Brain microvascular endothelial cell (primary cell): ENCODE measurements at regions not wholly inside any gene's neighbourhood (a gene's known extent, or its start where the extent isn't known, plus 50 kb on each side); places are given as distances from the start of the nearest gene placed in this dataset.
"Not testable (repeated sequence)": the region's sequence is repeated elsewhere in the genome, so short reads cannot be mapped to it uniquely, and the experiment has no call there.

Experiments
- DNase-seq: peaks from one replicate; pipeline ENCODE4 v3.0.0-alpha.2; 2020
- H3K27ac ChIP-seq: fragments of 250-450 bp; sonication (Bioruptor Pico); 2 replicates; pipeline ENCODE4 v1.5.1; 2020; ENCODE audit warnings: mild to moderate bottlenecking, moderate library complexity
- H3K27me3 ChIP-seq: fragments of 250-450 bp; sonication (Bioruptor Pico); replicated peaks from 2 replicates; pipeline ENCODE4 v1.5.1; 2020; ENCODE audit warnings: mild to moderate bottlenecking
- H3K36me3 ChIP-seq: fragments of 250-450 bp; sonication (Bioruptor Pico); replicated peaks from 2 replicates; pipeline ENCODE4 v1.5.1; 2020; ENCODE audit warnings: mild to moderate bottlenecking
- H3K4me3 ChIP-seq: 2 replicates; pipeline ENCODE4 v1.5.1; 2011; ENCODE audit warnings: low read depth, mild to moderate bottlenecking, control low read depth, low read length, moderate library complexity
- CTCF ChIP-seq: IDR thresholded peaks from 2 replicates; pipeline ENCODE4 v1.5.1; 2011; ENCODE audit warnings: low read depth, mild to moderate bottlenecking, moderate library complexity, low read length, control low read depth, inconsistent platforms; ENCODE audit errors: missing control alignments
- in situ Hi-C: cut with HindIII; loops from 2 replicates; pipeline ENCODE4 v1.10.0; 2017; ENCODE audit warnings: low sequenced_read_pairs, low pct_ligation_motif_present

- no peak for TF ChIP-seq CTCF
- H3K36me3 ChIP-seq = no peaks in the 10 kb centered on the region
- no peak overlapping the region for H3K4me3 ChIP-seq
- no peaks in the 10 kb centered on the region for H3K27me3 ChIP-seq
- no peak for DNase-seq
- in situ Hi-C loops = no loop called here
- H3K27ac ChIP-seq = no peak overlapping the region
Observed at GRCh38 chr18:30792051-30792450, 250.5 kb downstream of the DSC3 start.

- H3K4me3 ChIP-seq, H3K36me3 ChIP-seq, H3K27ac ChIP-seq, DNase-seq, in situ Hi-C loops, H3K27me3 ChIP-seq: not testable (repeated sequence)
Observed at GRCh38 chr18:30788411-30788991, 254.0 kb downstream of the DSC3 start.

GRCh38 chr18:30787410-30787809, 255.1 kb downstream of the DSC3 start:
- H3K27ac ChIP-seq = no peak overlapping the region
- H3K4me3 ChIP-seq = no peak overlapping the region
- no peaks in the 10 kb centered on the region for H3K27me3 ChIP-seq
- in situ Hi-C loops = no loop called here
- DNase-seq = no peak
- H3K36me3 ChIP-seq = no peaks in the 10 kb centered on the region
- no peak for TF ChIP-seq CTCF

- in situ Hi-C loops = no loop called here
- no peak overlapping the region for H3K27ac ChIP-seq
- H3K36me3 ChIP-seq = no peaks in the 10 kb centered on the region
- TF ChIP-seq CTCF = no peak
- no peak overlapping the region for H3K4me3 ChIP-seq
- no peak for DNase-seq
- no peaks in the 10 kb centered on the region for H3K27me3 ChIP-seq
Observed at GRCh38 chr18:30781601-30782000, 260.9 kb downstream of the DSC3 start.

GRCh38 chr18:30775629-30776028, 266.9 kb downstream of the DSC3 start:
- Histone ChIP-seq H3K36me3 (no peaks in the 10 kb centered on the region), H3K4me3 (no peak overlapping the region), H3K27ac (no peak overlapping the region), H3K27me3 (no peaks in the 10 kb centered on the region)
- no peak for DNase-seq
- no peak for TF ChIP-seq CTCF
- in situ Hi-C loops = no loop called here

GRCh38 chr18:30772170-30772569, 270.4 kb downstream of the DSC3 start:
- H3K27ac ChIP-seq, H3K36me3 ChIP-seq, DNase-seq, H3K27me3 ChIP-seq, in situ Hi-C loops, H3K4me3 ChIP-seq: not testable (repeated sequence)

GRCh38 chr18:30766053-30766452, 276.5 kb downstream of the DSC3 start:
- Histone ChIP-seq H3K27me3 (no peaks in the 10 kb centered on the region), H3K27ac (no peak overlapping the region), H3K36me3 (no peaks in the 10 kb centered on the region), H3K4me3 (no peak overlapping the region)
- DNase-seq = no peak
- in situ Hi-C loops = no loop called here
- TF ChIP-seq CTCF = no peak
